GM21786 (cell line): ENCODE measurements at regions not wholly inside any gene's neighbourhood (a gene's known extent, or its start where the extent isn't known, plus 50 kb on each side); places are given as distances from the start of the nearest gene placed in this dataset.

Experiments
- ATAC-seq: cut with Tn5 transposase; IDR thresholded peaks from one replicate; pipeline ENCODE4 v1.9.1; 2021; ENCODE audit not compliant: unreplicated experiment

- no peak for ATAC-seq
These were observed 99.2 kb upstream of the RAPGEF2 start for GRCh38 chr4:159003420-159004253.

GRCh38 chr4:159006202-159006601 is 96.7 kb upstream of the RAPGEF2 start:
- no peak for ATAC-seq

- no peak for ATAC-seq
These were observed 94.2 kb upstream of the RAPGEF2 start for GRCh38 chr4:159008671-159009070.

- ATAC-seq: no peak
These were observed 93.4 kb upstream of the RAPGEF2 start for GRCh38 chr4:159009521-159009920.

- no peak for ATAC-seq
These were observed 92.8 kb upstream of the RAPGEF2 start for GRCh38 chr4:159010100-159010499.

- no peak for ATAC-seq
These were observed 92.2 kb upstream of the RAPGEF2 start for GRCh38 chr4:159010563-159011260.

GRCh38 chr4:159012381-159012780 is 90.5 kb upstream of the RAPGEF2 start:
- no peak for ATAC-seq

GRCh38 chr4:159013692-159014091 is 89.2 kb upstream of the RAPGEF2 start:
- ATAC-seq: no peak

- ATAC-seq: no peak
These were observed 88.0 kb upstream of the RAPGEF2 start for GRCh38 chr4:159014859-159015258.

- no peak for ATAC-seq
These were observed 87.0 kb upstream of the RAPGEF2 start for GRCh38 chr4:159015841-159016240.

- peak; percentile 40 for ATAC-seq
These were observed 86.3 kb upstream of the RAPGEF2 start for GRCh38 chr4:159016593-159017024.

GRCh38 chr4:159017323-159018026 is 85.4 kb upstream of the RAPGEF2 start:
- peak; percentile 35 for ATAC-seq

GRCh38 chr4:159018062-159018629 is 84.7 kb upstream of the RAPGEF2 start:
- ATAC-seq: peak; percentile 94

GRCh38 chr4:159019356-159019755 is 83.5 kb upstream of the RAPGEF2 start:
- ATAC-seq: no peak

- ATAC-seq: no peak
These were observed 81.1 kb upstream of the RAPGEF2 start for GRCh38 chr4:159021597-159022385.

GRCh38 chr4:159023741-159024140 is 79.1 kb upstream of the RAPGEF2 start:
- no peak for ATAC-seq

GRCh38 chr4:159024266-159024665 is 78.6 kb upstream of the RAPGEF2 start:
- ATAC-seq: no peak

GRCh38 chr4:159024828-159025227 is 78.1 kb upstream of the RAPGEF2 start:
- ATAC-seq: no peak

GRCh38 chr4:159026329-159026728 is 76.5 kb upstream of the RAPGEF2 start:
- ATAC-seq: no peak

GRCh38 chr4:159027535-159027934 is 75.3 kb upstream of the RAPGEF2 start:
- ATAC-seq: peak; percentile 83

GRCh38 chr4:159029481-159029880 is 73.4 kb upstream of the RAPGEF2 start:
- no peak for ATAC-seq
